AG08395 (cell line): ENCODE measurements at regions not wholly inside any gene's neighbourhood (a gene's known extent, or its start where the extent isn't known, plus 50 kb on each side); places are given as distances from the start of the nearest gene placed in this dataset.

Source experiments
- DNase-seq: peaks from one replicate; pipeline ENCODE4 v3.0.0; 2012; ENCODE audit warnings: mixed read lengths, low spot score

- no peak for DNase-seq
Observed at GRCh38 chr2:106709229-106709628, 176.7 kb downstream of the ST6GAL2 start.

- DNase-seq = no peak
Observed at GRCh38 chr2:106719222-106719621, 166.7 kb downstream of the ST6GAL2 start.

- DNase-seq = no peak
Observed at GRCh38 chr2:106720026-106720425, 165.9 kb downstream of the ST6GAL2 start.

- DNase-seq = no peak
Observed at GRCh38 chr2:106724301-106724794, 161.6 kb downstream of the ST6GAL2 start.

- no peak for DNase-seq
Observed at GRCh38 chr2:106734165-106734564, 151.8 kb downstream of the ST6GAL2 start.

GRCh38 chr2:106735807-106736206 lies 150.2 kb downstream of the ST6GAL2 start:
- no peak for DNase-seq

GRCh38 chr2:106736221-106736620 lies 149.7 kb downstream of the ST6GAL2 start:
- no peak for DNase-seq

- no peak for DNase-seq
Observed at GRCh38 chr2:106745468-106745867, 140.5 kb downstream of the ST6GAL2 start.

GRCh38 chr2:106749823-106750222 lies 136.1 kb downstream of the ST6GAL2 start:
- DNase-seq = no peak
